GM13977 (cell line): ENCODE measurements at regions not wholly inside any gene's neighbourhood (a gene's known extent, or its start where the extent isn't known, plus 50 kb on each side); places are given as distances from the start of the nearest gene placed in this dataset.

ENCODE experiments used
- DNase-seq: peaks from one replicate; pipeline ENCODE4 v3.0.0; 2012; ENCODE audit warnings: low spot score
- CTCF ChIP-seq: IDR thresholded peaks from 2 replicates; pipeline ENCODE4 v1.5.1; 2012; ENCODE audit warnings: mild to moderate bottlenecking, control low read depth; ENCODE audit not compliant: insufficient read depth; ENCODE audit errors: extremely low read depth, missing control alignments
- in situ Hi-C: fragments of 300-500 bp; cut with MboI; formaldehyde crosslinking; loops from one replicate; pipeline ENCODE4 v1.12.0; 2022; ENCODE audit warnings: low sequenced_read_pairs, low pct_unique_long_range_greater_than_20kb, mixed read lengths, inconsistent platforms; ENCODE audit not compliant: unreplicated experiment

- no peak for TF ChIP-seq CTCF
- in situ Hi-C loops = no loop called here
- no peak for DNase-seq
These were observed 83.5 kb upstream of the THY1 start for GRCh38 chr11:119506436-119506835.

- TF ChIP-seq CTCF = no peak
- in situ Hi-C loops = no loop called here
- DNase-seq = no peak
These were observed 82.9 kb upstream of the THY1 start for GRCh38 chr11:119505861-119506260.

GRCh38 chr11:119505071-119505470 lies 82.1 kb upstream of the THY1 start:
- in situ Hi-C loops = no loop called here
- TF ChIP-seq CTCF = no peak
- DNase-seq = no peak

GRCh38 chr11:119504371-119504770 lies 81.4 kb upstream of the THY1 start:
- no peak for DNase-seq
- in situ Hi-C loops = no loop called here
- no peak for TF ChIP-seq CTCF

GRCh38 chr11:119501777-119502405 lies 78.9 kb upstream of the THY1 start:
- no peak for DNase-seq
- no peak for TF ChIP-seq CTCF
- in situ Hi-C loops = no loop called here

GRCh38 chr11:119497717-119498116 lies 74.7 kb upstream of the THY1 start:
- DNase-seq = no peak
- no peak for TF ChIP-seq CTCF
- in situ Hi-C loops = no loop called here

GRCh38 chr11:119496997-119497396 lies 74.0 kb upstream of the THY1 start:
- in situ Hi-C loops = no loop called here
- TF ChIP-seq CTCF = no peak
- no peak for DNase-seq
